HepG2 (cell line): ENCODE measurements at regions not wholly inside any gene's neighbourhood (a gene's known extent, or its start where the extent isn't known, plus 50 kb on each side); places are given as distances from the start of the nearest gene placed in this dataset.
"Not testable (repeated sequence)": the region's sequence is repeated elsewhere in the genome, so short reads cannot be mapped to it uniquely, and the experiment has no call there.

Experiments
- ATAC-seq: fragments of 200-7000 bp; cut with Tn5 transposase; 3 replicates; pipeline ENCODE4 v1.9.1; 2020; ENCODE audit warnings: mild to moderate bottlenecking, moderate library complexity
- BruUV-seq: library from RNA; stranded (reverse); fragments of 400-500 nt; replicated peaks from 2 replicates; lab custom pipeline; 2021; lab: Mats Ljungman, UMichigan
- CTCF ChIA-PET: fragments of 300-600 bp; formaldehyde crosslinking; extraction: SDS; loops from one replicate; lab custom pipeline; 2021; ENCODE audit warnings: low total read pairs, inconsistent platforms, low intra/inter-chr PET ratio; lab: Yijun Ruan, JAX
- POLR2A ChIA-PET: fragments of 350-600 bp; sonication (Branson Sonifier 250); formaldehyde crosslinking; loops from one replicate; lab custom pipeline; 2020; ENCODE audit warnings: antibody characterized with exemption, inconsistent platforms; lab: Yijun Ruan, JAX
- DNase-seq: peaks from one replicate; pipeline ENCODE4 v3.0.0-alpha.2; 2015; ENCODE audit warnings: low spot score
- FAIRE-seq: peaks from 3 replicates; lab custom pipeline; 2011; peaks lifted over from hg19 to GRCh38; lab: Jason Lieb, UNC
- H2AFZ ChIP-seq: one replicate; pipeline ENCODE4 v1.6.1; 2011; ENCODE audit warnings: low read length, inconsistent platforms
- H3K27ac ChIP-seq: fragments of 300-600 bp; 3 replicates; pipeline ENCODE4 v1.8.0; 2011; ENCODE audit warnings: mixed run types, mild to moderate bottlenecking, mixed read lengths, low read length, inconsistent platforms; ENCODE audit not compliant: insufficient read depth; ENCODE audit errors: extremely low read length
- H3K27me3 ChIP-seq, 2 experiments: fragments of 200-600 bp in 1 of 2; 2 replicates in 1 of 2; 3 replicates in 1 of 2; pipeline versions ENCODE4 v1.6.0 to v1.8.0; 2011; ENCODE audit warnings: low read length in 2 of 2, mild to moderate bottlenecking in 2 of 2, moderate library complexity in 2 of 2, inconsistent platforms in 1 of 2; ENCODE audit not compliant: insufficient read depth in 2 of 2, control insufficient read depth in 1 of 2
- H3K36me3 ChIP-seq, 2 experiments: fragments of 200-600 bp in 1 of 2; replicated peaks in 1 of 2; 2 replicates in 1 of 2; 3 replicates in 1 of 2; pipeline versions ENCODE4 v1.5.1 to v1.8.0; 2011; ENCODE audit warnings: low read length in 2 of 2, inconsistent platforms in 1 of 2; ENCODE audit not compliant: insufficient read depth in 2 of 2, control insufficient read depth in 1 of 2
- H3K4me1 ChIP-seq: 2 replicates; pipeline ENCODE4 v1.5.1; 2012; ENCODE audit warnings: low read length, inconsistent platforms; ENCODE audit not compliant: insufficient read depth
- H3K4me2 ChIP-seq: 2 replicates; pipeline ENCODE4 v1.6.0; 2011; ENCODE audit warnings: low read depth, low read length, inconsistent platforms
- H3K4me3 ChIP-seq, 3 experiments: fragments of 200-600 bp in 1 of 3; sonication (generic), shearing (Covaris generic) in 1 of 3; replicated peaks in 1 of 3; 2 replicates each; pipeline ENCODE4 v1.5.1; 2011 to 2016; ENCODE audit warnings: low read length in 3 of 3, inconsistent platforms in 2 of 3, low read depth in 2 of 3, mild to moderate bottlenecking in 2 of 3, control low read depth in 1 of 3, mixed read lengths in 1 of 3; ENCODE audit not compliant: insufficient read depth in 1 of 3
- H3K79me2 ChIP-seq: one replicate; pipeline ENCODE4 v1.6.1; 2011; ENCODE audit warnings: low read length, inconsistent platforms; ENCODE audit not compliant: insufficient read depth
- H3K9ac ChIP-seq: 2 replicates; pipeline ENCODE4 v1.6.0; 2011; ENCODE audit warnings: mild to moderate bottlenecking, low read depth, low read length, inconsistent platforms; ENCODE audit not compliant: insufficient read depth
- H3K9me3 ChIP-seq: 2 replicates; pipeline ENCODE4 v1.5.1; 2012; ENCODE audit warnings: mild to moderate bottlenecking, low read length
- H4K20me1 ChIP-seq: 2 replicates; pipeline ENCODE4 v1.6.0; 2011; ENCODE audit warnings: inconsistent platforms, mild to moderate bottlenecking, low read length, moderate library complexity; ENCODE audit not compliant: insufficient read depth
- CEBPB ChIP-seq: IDR thresholded peaks from 2 replicates; pipeline ENCODE4 v1.6.1; 2011; ENCODE audit warnings: low read depth, low read length, improper control_type of control experiment, borderline replicate concordance
- CEBPG ChIP-seq: IDR thresholded peaks from 2 replicates; pipeline ENCODE4 v1.6.1; 2016
- CREM ChIP-seq, 2 experiments: sonication (generic) in 1 of 2; formaldehyde crosslinking in 1 of 2; IDR thresholded peaks; 2 replicates each; pipeline versions ENCODE4 v1.4.0 to v1.6.1; 2016 to 2020; ENCODE audit warnings: antibody characterized with exemption in 1 of 2, mild to moderate bottlenecking in 1 of 2, missing genetic modification reagents in 1 of 2
- CTCF ChIP-seq: sonication (generic); formaldehyde crosslinking; IDR thresholded peaks from 2 replicates; pipeline ENCODE4 v1.5.0; 2020; ENCODE audit warnings: mild to moderate bottlenecking, missing genetic modification reagents, moderate library complexity
- ELF4 ChIP-seq: sonication (generic); formaldehyde crosslinking; IDR thresholded peaks from 2 replicates; pipeline ENCODE4 v1.5.0; 2020; ENCODE audit warnings: missing genetic modification reagents, mild to moderate bottlenecking, moderate library complexity, borderline replicate concordance
- FLYWCH1 ChIP-seq: sonication (generic); formaldehyde crosslinking; IDR thresholded peaks from 2 replicates; pipeline ENCODE4 v1.8.1; 2023; ENCODE audit warnings: mild to moderate bottlenecking, missing genetic modification reagents
- LBX2 ChIP-seq: sonication (generic); formaldehyde crosslinking; IDR thresholded peaks from 2 replicates; pipeline ENCODE4 v1.5.0; 2020; ENCODE audit warnings: missing genetic modification reagents, mild to moderate bottlenecking, borderline replicate concordance
- SOX6 ChIP-seq, 2 experiments: fragments of 450-650 bp in 1 of 2; sonication (generic) in 1 of 2; formaldehyde crosslinking in 1 of 2; IDR thresholded peaks; 2 replicates each; pipeline versions ENCODE4 v1.4.0 to v1.6.1; 2017 to 2020; ENCODE audit warnings: antibody characterized with exemption in 1 of 2, mild to moderate bottlenecking in 1 of 2, missing genetic modification reagents in 1 of 2
- STAG1 ChIP-seq: sonication (generic); formaldehyde crosslinking; IDR thresholded peaks from 2 replicates; pipeline ENCODE4 v1.4.0; 2020; ENCODE audit warnings: missing genetic modification reagents
- XRCC5 ChIP-seq: fragments of 200-400 bp; formaldehyde crosslinking; optimal IDR thresholded peaks from 2 replicates; pipeline ENCODE3; 2017; ENCODE audit warnings: mild to moderate bottlenecking, low read length
- WGBS: methylation state at CpG from one replicate; pipeline ENCODE4 v1.1.6; 2017; ENCODE audit warnings: low lambda C conversion rate; 5-methylcytosine and 5-hydroxymethylcytosine counted together
- in situ Hi-C: cut with HindIII; loops from 2 replicates; pipeline ENCODE4 v1.10.0; 2017; ENCODE audit warnings: low pct_unique_long_range_greater_than_20kb; ENCODE audit not compliant: extremely low pct_ligation_motif_present
- intact Hi-C: fragments of 100-400 bp; cut with micrococcal nuclease; formaldehyde crosslinking; loops from one replicate; pipeline ENCODE4 v1.10.0; 2022; ENCODE audit not compliant: unreplicated experiment

- no peak for TF ChIP-seq CREM (IDR thresholded peaks at IDR 0.05)
- TF ChIP-seq CREM (CRISPR knock-in tag; IDR thresholded peaks at IDR 0.05) = no peak
- TF ChIP-seq LBX2 (CRISPR knock-in tag) = no peak
- TF ChIP-seq ELF4 (CRISPR knock-in tag) = no peak
- no peak for TF ChIP-seq FLYWCH1 (CRISPR knock-in tag)
- TF ChIP-seq, all 625 proteins: peak for 0
Measured at GRCh38 chr2:240192661-240193060, 52.2 kb upstream of the OTOS start (continued).

- intact Hi-C loops; H2AFZ ChIP-seq; CTCF ChIA-PET; POLR2A ChIA-PET; H3K4me2 ChIP-seq; BruUV-seq; H3K9ac ChIP-seq; H3K27ac ChIP-seq; H3K9me3 ChIP-seq; H4K20me1 ChIP-seq; H3K4me1 ChIP-seq; H3K4me3 ChIP-seq; in situ Hi-C loops; H3K36me3 ChIP-seq; H3K79me2 ChIP-seq; TF ChIP-seq SOX6 (IDR thresholded peaks at IDR 0.05): not testable (repeated sequence)
- H3K27me3 ChIP-seq = peaks cover 7 to 61% of the 10 kb centered on the region in 2 experiments
- FAIRE-seq = peak; percentile 99
- TF ChIP-seq CEBPG (CRISPR knock-in tag) (peak; percentile 61), STAG1 (CRISPR knock-in tag) (peak; percentile 26; the same call in 1 of the 2 replicates), SOX6 (CRISPR knock-in tag; IDR thresholded peaks at IDR 0.05) (peak; percentile 72), XRCC5 (peak; percentile 35), CEBPB (peak; percentile 25; the same call in 1 of the 2 replicates), CTCF (CRISPR knock-in tag) (peak; percentile 53)
- peak; percentile 44 for DNase-seq
- ATAC-seq = peak; percentile 73
- WGBS = 34% methylated on average over 9 of the region's 10 CpGs
Measured at GRCh38 chr2:240194341-240194762, 53.9 kb upstream of the OTOS start.
